Skin epidermis (tissue), 12 donors: ENCODE measurements at regions not wholly inside any gene's neighbourhood (a gene's known extent, or its start where the extent isn't known, plus 50 kb on each side); places are given as distances from the start of the nearest gene placed in this dataset.

ENCODE experiments used
- H3K27ac ChIP-seq, 21 experiments: fragments of 200-600 bp; sonication (generic) in 11 of 21; one replicate each; pipeline ENCODE4 v1.5.0; 2020; ENCODE audit warnings: mild to moderate bottlenecking in 3 of 21, inconsistent platforms in 2 of 21, moderate library complexity in 2 of 21
- H3K4me3 ChIP-seq, 7 experiments: fragments of 200-600 bp; sonication (generic) in 2 of 7; one replicate each; pipeline ENCODE4 v1.5.0; 2020; ENCODE audit warnings: inconsistent platforms in 2 of 7, mild to moderate bottlenecking in 2 of 7, moderate library complexity in 1 of 7

DNA sequence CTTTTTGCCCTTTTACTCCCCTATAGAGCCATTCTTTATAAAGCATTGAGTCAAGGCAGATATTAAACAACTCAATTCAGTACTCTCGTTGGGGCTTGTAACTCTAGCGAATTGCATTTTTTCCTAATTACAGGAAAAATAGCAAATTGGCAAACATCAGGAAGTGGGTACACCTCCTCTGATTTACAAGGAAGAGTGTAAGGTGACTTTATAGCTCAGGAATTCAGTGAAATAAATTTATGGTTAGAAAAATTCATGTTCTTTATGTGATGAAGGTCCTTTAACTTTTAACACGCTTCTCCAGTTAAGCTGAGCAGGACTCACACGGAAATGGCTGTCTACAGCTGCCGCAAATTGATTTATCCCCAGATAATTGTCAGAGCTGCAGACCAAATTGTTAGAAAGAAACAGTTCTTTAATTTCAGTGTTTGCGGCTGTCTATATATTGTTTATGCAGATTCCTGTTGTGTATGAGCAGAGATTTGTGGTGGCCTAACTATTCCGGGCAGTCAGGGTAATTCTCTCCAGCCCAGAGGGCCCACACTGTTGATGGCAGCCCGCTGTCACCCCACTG is 151.1 kb upstream of the MKI67 start:
- H3K4me3 ChIP-seq, result no peak overlapping the region
- no peak overlapping the region for H3K27ac ChIP-seq

- Histone ChIP-seq H3K27ac (no peak overlapping the region), H3K4me3 (no peak overlapping the region)
Measured at GRCh38 chr10:128278362-128278761, 152.1 kb upstream of the MKI67 start.

DNA sequence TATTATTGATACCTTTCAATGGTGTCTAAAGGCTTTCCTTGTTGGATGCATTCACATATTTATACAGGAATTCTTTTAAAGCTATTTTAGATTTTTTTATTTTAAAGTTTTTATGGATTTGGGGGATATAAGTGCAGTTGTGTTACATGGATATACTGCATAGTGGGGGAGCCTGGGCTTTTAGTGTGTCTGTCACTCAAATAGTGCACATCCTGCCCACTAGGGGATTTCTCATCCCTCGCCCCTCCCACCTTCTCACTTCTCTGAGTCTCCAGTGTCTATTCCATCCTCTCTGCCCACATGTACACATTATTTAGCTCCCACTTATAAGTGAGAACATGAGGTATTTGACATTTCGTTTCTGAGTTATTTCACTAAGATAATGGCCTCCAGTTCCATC is 154.0 kb upstream of the MKI67 start:
- Histone ChIP-seq H3K27ac (no peak overlapping the region), H3K4me3 (no peak overlapping the region)

DNA sequence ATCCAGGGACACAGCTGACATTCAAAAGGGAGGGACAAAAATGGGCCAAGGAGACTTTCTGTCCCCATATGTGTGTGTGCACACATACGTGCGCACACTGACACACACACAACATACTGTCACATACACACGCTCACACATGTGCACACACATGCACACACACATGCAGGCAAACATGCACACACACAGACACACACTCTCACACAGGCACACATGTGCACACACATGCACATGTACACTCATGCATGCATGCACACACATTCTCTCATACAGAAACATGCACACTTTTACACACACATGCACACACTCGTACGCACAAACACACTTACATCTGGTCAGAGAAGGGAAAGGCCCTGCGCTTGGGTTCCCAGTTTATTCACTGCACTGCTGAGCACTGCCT is 155.1 kb upstream of the MKI67 start:
- Histone ChIP-seq H3K27ac (no peak overlapping the region), H3K4me3 (no peak overlapping the region)

GRCh38 chr10:128281861-128282260 is 155.6 kb upstream of the MKI67 start:
- Histone ChIP-seq H3K4me3 (no peak overlapping the region), H3K27ac (no peak overlapping the region)

- H3K4me3 ChIP-seq, result no peak overlapping the region
- H3K27ac ChIP-seq, result no peak overlapping the region
Measured at GRCh38 chr10:128286141-128286761, 160.0 kb upstream of the MKI67 start.

DNA sequence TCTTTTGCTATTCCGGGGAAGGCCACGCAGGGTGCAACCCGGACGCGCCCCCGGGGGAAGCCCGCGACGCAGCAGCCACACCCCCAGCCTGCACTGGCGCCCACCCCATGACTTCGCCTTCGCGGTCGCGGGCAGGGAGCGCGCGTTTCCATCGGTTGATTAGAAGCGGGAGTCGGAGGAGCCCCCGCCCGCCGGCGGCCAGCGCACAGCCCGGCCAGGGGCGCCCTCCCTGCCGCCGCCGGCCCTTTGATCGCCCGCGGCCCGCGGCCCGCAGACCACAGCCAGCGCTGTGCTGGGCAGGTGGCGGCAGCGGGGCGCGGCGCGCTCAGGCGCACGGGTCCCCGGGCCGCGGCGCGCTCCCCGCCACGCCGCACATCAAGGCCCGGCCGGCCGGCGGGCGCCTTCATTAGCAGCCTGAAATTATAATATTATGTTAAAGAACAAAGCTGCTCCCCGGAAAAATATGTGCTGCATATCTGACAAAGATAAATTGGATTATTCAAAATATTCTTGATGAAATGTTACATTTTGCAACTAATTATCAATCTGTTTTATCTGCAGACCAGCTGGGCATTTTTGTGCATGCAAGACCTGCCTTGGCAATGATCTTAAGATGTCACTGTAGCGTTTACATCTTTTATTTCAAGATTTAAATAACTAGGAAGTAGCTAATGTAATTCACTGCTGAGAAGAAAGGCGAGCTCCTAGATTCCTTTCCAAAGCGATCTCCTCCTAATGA is 160.7 kb upstream of the MKI67 start:
- H3K27ac ChIP-seq, result no peak overlapping the region
- H3K4me3 ChIP-seq, result no peak overlapping the region

DNA sequence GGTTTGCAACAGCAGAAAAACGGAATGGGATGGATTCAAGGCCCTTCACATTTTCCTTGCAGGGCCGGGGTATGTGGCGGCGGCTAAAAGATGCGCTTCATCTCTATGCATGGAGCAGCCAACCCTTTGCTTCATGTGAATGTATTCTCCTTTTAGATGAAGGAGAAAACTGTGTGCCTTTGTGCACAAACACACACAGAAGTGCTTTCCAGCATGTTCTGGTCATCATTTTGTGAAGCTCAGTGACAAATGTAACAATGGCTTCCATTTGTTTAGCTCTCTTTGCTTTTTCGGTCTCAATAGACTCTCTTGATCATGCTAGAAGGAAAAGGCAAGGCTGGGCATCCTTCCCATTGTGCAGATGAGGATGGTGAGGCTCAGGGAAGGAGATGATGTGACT is 161.7 kb upstream of the MKI67 start:
- Histone ChIP-seq H3K4me3 (no peak overlapping the region), H3K27ac (no peak overlapping the region)

DNA sequence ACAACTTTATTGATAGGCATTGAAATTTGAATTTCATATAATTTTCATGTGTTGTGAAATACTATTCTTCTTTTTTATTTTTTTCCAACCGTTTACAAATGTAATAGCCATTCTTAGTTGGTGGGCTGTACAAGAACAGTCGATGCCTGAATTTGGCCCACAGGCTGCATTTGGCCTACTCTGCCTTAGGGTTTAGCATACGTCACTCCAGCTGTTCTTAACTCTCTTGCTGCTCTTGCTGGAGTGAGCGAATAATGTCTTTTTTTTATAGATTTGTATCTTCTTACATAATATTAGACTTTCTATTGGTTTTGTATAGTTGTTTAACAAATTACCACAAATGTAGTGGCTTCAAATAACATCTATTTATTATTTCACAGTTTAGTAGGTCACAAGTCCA is 163.4 kb upstream of the MKI67 start:
- H3K27ac ChIP-seq, result no peak overlapping the region
- no peak overlapping the region for H3K4me3 ChIP-seq

- no peak overlapping the region for H3K4me3 ChIP-seq
Measured at GRCh38 chr10:128295003-128295402, 168.8 kb upstream of the MKI67 start.

GRCh38 chr10:128296253-128297007 is 170.2 kb upstream of the MKI67 start:
- Histone ChIP-seq H3K27ac (no peak overlapping the region), H3K4me3 (no peak overlapping the region)

More at GRCh38 chr10:128295003-128295402, 168.8 kb upstream of the MKI67 start:
- no peak overlapping the region for H3K27ac ChIP-seq

- Histone ChIP-seq H3K27ac (no peak overlapping the region), H3K4me3 (no peak overlapping the region)
Measured at GRCh38 chr10:128297709-128298378, 171.6 kb upstream of the MKI67 start.

GRCh38 chr10:128298587-128298986 is 172.4 kb upstream of the MKI67 start:
- Histone ChIP-seq H3K27ac (no peak overlapping the region), H3K4me3 (no peak overlapping the region)

- Histone ChIP-seq H3K4me3 (no peak overlapping the region), H3K27ac (no peak overlapping the region)
Measured at GRCh38 chr10:128300290-128300824, 174.1 kb upstream of the MKI67 start.

GRCh38 chr10:128301051-128301450 is 174.8 kb upstream of the MKI67 start:
- Histone ChIP-seq H3K4me3 (no peak overlapping the region), H3K27ac (no peak overlapping the region)

DNA sequence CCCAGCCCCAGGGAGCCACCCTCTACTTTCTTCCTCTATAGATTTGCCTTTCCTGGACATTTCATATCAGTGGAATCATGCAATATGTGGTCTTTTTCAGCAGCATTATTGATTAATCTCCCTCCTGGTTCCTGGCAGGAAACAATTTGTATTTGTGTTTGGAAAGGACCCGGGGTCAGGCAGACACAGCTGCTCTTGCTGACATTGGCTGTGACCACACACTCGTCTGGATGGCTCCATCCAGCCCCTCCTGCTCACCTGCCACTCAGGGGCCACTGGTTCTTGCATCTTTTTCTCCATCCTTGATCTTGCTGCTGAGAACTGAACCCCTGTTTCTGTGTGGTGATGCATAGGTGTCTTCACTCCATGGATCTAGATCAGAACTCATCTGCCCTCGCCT is 176.6 kb upstream of the MKI67 start:
- H3K27ac ChIP-seq, result no peak overlapping the region
- no peak overlapping the region for H3K4me3 ChIP-seq

- H3K4me3 ChIP-seq, result no peak overlapping the region
Measured at GRCh38 chr10:128304271-128304670, 178.0 kb upstream of the MKI67 start.

GRCh38 chr10:128305601-128306345 is 179.6 kb upstream of the MKI67 start:
- Histone ChIP-seq H3K4me3 (no peak overlapping the region), H3K27ac (no peak overlapping the region)

More at GRCh38 chr10:128304271-128304670, 178.0 kb upstream of the MKI67 start:
- no peak overlapping the region for H3K27ac ChIP-seq

DNA sequence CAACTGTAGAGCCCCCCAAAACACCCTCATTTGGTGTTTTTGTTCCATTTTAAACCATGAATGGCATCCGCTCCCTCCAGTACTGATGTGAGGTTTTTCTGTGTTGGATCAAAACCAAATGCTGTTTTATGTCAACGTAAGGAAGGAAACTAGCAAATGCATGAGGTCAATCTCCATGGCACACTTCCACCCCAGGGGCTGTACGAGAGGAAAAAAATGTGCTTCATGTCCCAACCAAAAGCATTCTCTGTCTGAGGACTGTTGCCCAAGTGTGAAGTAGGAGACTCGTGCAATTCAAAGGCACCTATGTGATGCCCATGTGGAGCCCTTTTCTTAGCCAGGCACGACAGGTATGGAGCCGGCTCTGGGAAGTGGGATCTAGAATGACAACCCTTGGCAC is 180.3 kb upstream of the MKI67 start:
- no peak overlapping the region for H3K27ac ChIP-seq
- no peak overlapping the region for H3K4me3 ChIP-seq
